OCI-LY1 (cell line): ENCODE measurements at regions not wholly inside any gene's neighbourhood (a gene's known extent, or its start where the extent isn't known, plus 50 kb on each side); places are given as distances from the start of the nearest gene placed in this dataset.

Experiments used
- EZH2 ChIP-seq: fragments of 200-600 bp; sonication (generic), shearing (Covaris generic); IDR thresholded peaks from 2 replicates; pipeline ENCODE4 v1.8.0; 2017; ENCODE audit warnings: borderline replicate concordance, mixed run types, mild to moderate bottlenecking, antibody characterized with exemption, low read length, moderate library complexity, mixed read lengths
- TF ChIP-seq, protein P1 (sequence below): fragments of 200-600 bp; sonication (generic), shearing (Covaris generic); IDR thresholded peaks from 2 replicates; pipeline ENCODE4 v1.5.1; 2017; ENCODE audit warnings: mild to moderate bottlenecking, antibody characterized with exemption, low read length, moderate library complexity, mixed read lengths

DNA sequence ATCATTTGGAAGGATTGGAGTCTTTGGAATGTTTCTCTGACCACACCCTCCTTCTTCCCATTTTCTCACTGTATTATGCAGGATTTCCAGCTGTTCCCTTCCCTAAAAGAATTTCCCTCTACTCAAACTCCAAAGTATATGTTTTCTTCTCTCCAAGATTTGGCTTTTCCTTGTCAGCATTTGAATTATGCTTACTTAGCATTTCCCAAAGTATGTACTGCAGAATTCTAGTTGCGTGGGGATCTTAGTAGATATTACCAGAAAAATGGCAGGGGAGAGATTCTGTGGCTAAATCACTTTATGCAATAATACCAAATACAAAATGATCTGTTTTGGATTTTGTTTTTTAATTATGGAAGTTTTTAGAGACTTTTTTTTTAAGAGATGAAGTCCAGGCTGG is 142.3 kb downstream of the OR4C45 start:
- TF ChIP-seq, protein P1, sequence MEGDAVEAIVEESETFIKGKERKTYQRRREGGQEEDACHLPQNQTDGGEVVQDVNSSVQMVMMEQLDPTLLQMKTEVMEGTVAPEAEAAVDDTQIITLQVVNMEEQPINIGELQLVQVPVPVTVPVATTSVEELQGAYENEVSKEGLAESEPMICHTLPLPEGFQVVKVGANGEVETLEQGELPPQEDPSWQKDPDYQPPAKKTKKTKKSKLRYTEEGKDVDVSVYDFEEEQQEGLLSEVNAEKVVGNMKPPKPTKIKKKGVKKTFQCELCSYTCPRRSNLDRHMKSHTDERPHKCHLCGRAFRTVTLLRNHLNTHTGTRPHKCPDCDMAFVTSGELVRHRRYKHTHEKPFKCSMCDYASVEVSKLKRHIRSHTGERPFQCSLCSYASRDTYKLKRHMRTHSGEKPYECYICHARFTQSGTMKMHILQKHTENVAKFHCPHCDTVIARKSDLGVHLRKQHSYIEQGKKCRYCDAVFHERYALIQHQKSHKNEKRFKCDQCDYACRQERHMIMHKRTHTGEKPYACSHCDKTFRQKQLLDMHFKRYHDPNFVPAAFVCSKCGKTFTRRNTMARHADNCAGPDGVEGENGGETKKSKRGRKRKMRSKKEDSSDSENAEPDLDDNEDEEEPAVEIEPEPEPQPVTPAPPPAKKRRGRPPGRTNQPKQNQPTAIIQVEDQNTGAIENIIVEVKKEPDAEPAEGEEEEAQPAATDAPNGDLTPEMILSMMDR = no peak
- no peak for TF ChIP-seq EZH2
